Neural progenitor cell (in vitro differentiated cells): ENCODE measurements at regions not wholly inside any gene's neighbourhood (a gene's known extent, or its start where the extent isn't known, plus 50 kb on each side); places are given as distances from the start of the nearest gene placed in this dataset.

Experiments used
- DNase-seq: peaks from one replicate; pipeline ENCODE4 v3.0.0-alpha.2; 2016; ENCODE audit warnings: low spot score
- H2AFZ ChIP-seq: fragments of 200-600 bp; sonication (generic); replicated peaks from 2 replicates; pipeline ENCODE4 v1.6.1; 2016; ENCODE audit warnings: antibody characterized with exemption
- H3F3A ChIP-seq: fragments of 200-600 bp; sonication (generic); 2 replicates; pipeline ENCODE4 v1.6.1; 2016; ENCODE audit warnings: antibody characterized with exemption, low read depth
- H3K27ac ChIP-seq: fragments of 200-600 bp; sonication (generic); 2 replicates; pipeline ENCODE4 v1.5.1; 2016; ENCODE audit warnings: mild to moderate bottlenecking
- H3K27me3 ChIP-seq: fragments of 200-600 bp; sonication (generic); 2 replicates; pipeline ENCODE4 v1.6.1; 2016; ENCODE audit warnings: mild to moderate bottlenecking, moderate library complexity
- H3K36me3 ChIP-seq: fragments of 200-600 bp; sonication (generic); 2 replicates; pipeline ENCODE4 v1.5.1; 2016
- H3K4me1 ChIP-seq: fragments of 200-600 bp; sonication (generic); 2 replicates; pipeline ENCODE4 v1.6.1; 2016; ENCODE audit warnings: mixed run types
- H3K4me2 ChIP-seq: fragments of 200-600 bp; sonication (generic); 2 replicates; pipeline ENCODE4 v1.6.1; 2016
- H3K4me3 ChIP-seq: fragments of 200-600 bp; sonication (generic); 2 replicates; pipeline ENCODE4 v1.5.1; 2016
- H3K79me2 ChIP-seq: fragments of 200-600 bp; sonication (generic); 2 replicates; pipeline ENCODE4 v1.6.1; 2016; ENCODE audit warnings: low read depth
- H3K9ac ChIP-seq: fragments of 200-600 bp; sonication (generic); 2 replicates; pipeline ENCODE4 v1.6.1; 2016
- H3K9me3 ChIP-seq: fragments of 200-600 bp; sonication (generic); 2 replicates; pipeline ENCODE4 v1.5.1; 2016; ENCODE audit warnings: low read depth
- H4K20me1 ChIP-seq: fragments of 200-600 bp; sonication (generic); 2 replicates; pipeline ENCODE4 v1.6.1; 2016; ENCODE audit warnings: low read depth
- H3K27ac Mint-ChIP-seq: 3 replicates; pipeline ENCODE4 v1.8.0; 2021; ENCODE audit warnings: mixed read lengths
- H3K27me3 Mint-ChIP-seq: 2 replicates; pipeline ENCODE4 v1.8.0; 2022; ENCODE audit warnings: low read depth, mild to moderate bottlenecking, inconsistent platforms, moderate library complexity, mixed read lengths; ENCODE audit not compliant: insufficient read depth
- H3K36me3 Mint-ChIP-seq: 3 replicates; pipeline ENCODE4 v1.8.0; 2021; ENCODE audit warnings: mixed read lengths
- H3K4me1 Mint-ChIP-seq: 3 replicates; pipeline ENCODE4 v1.8.0; 2021; ENCODE audit warnings: mixed read lengths
- H3K4me3 Mint-ChIP-seq: 3 replicates; pipeline ENCODE4 v1.8.0; 2021; ENCODE audit warnings: mild to moderate bottlenecking, moderate library complexity, mixed read lengths
- H3K9me3 Mint-ChIP-seq: 3 replicates; pipeline ENCODE4 v1.8.0; 2020; ENCODE audit warnings: mixed read lengths
- EZH2 ChIP-seq: fragments of 200-600 bp; sonication (generic); IDR thresholded peaks from 2 replicates; pipeline ENCODE4 v1.6.1; 2017; ENCODE audit warnings: antibody characterized with exemption, mild to moderate bottlenecking, moderate library complexity
- EZH2phosphoT487 ChIP-seq: fragments of 200-600 bp; sonication (generic); IDR thresholded peaks from 2 replicates; pipeline ENCODE4 v1.6.1; 2017; ENCODE audit warnings: antibody characterized with exemption
- TF ChIP-seq, protein P1 (sequence below): fragments of 200-600 bp; sonication (generic); IDR thresholded peaks from 2 replicates; pipeline ENCODE4 v1.5.1; 2017; ENCODE audit warnings: antibody characterized with exemption, mild to moderate bottlenecking

DNA sequence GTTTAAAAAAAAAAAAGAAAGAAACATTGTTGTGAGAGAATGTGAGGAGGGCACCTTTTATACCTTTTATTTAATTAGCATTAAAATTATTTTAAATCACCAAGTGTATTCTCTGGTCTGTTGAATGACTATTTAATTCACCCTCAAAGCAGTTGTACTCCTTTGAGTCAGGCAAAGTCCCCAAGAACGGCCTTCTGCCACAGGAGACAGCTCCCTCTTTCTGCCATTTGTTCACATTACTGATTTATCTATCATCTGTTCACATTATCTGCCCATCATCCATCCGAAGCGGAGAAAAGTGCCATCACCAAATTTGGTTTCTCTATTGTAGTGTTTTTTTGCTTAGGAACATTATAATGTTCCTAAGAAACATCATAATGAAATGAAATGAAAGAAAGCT lies 240.7 kb upstream of the DPP10 start:
- no peaks in the 10 kb centered on the region for H3K36me3 ChIP-seq
- Mint-ChIP-seq H3K27me3 (no peaks in the 10 kb centered on the region), H3K4me1 (no peaks in the 10 kb centered on the region), H3K36me3 (no peaks in the 10 kb centered on the region), H3K9me3 (peaks cover 2% of the 10 kb centered on the region), H3K27ac (no peak overlapping the region), H3K4me3 (no peak overlapping the region)
- no peaks in the 10 kb centered on the region for H3K9me3 ChIP-seq
- no peaks in the 10 kb centered on the region for H3K79me2 ChIP-seq
- H3K27me3 ChIP-seq = no peaks in the 10 kb centered on the region
- H3K4me1 ChIP-seq = no peaks in the 10 kb centered on the region
- no peak overlapping the region for H2AFZ ChIP-seq
- no peak for TF ChIP-seq EZH2phosphoT487
- TF ChIP-seq, protein P1, sequence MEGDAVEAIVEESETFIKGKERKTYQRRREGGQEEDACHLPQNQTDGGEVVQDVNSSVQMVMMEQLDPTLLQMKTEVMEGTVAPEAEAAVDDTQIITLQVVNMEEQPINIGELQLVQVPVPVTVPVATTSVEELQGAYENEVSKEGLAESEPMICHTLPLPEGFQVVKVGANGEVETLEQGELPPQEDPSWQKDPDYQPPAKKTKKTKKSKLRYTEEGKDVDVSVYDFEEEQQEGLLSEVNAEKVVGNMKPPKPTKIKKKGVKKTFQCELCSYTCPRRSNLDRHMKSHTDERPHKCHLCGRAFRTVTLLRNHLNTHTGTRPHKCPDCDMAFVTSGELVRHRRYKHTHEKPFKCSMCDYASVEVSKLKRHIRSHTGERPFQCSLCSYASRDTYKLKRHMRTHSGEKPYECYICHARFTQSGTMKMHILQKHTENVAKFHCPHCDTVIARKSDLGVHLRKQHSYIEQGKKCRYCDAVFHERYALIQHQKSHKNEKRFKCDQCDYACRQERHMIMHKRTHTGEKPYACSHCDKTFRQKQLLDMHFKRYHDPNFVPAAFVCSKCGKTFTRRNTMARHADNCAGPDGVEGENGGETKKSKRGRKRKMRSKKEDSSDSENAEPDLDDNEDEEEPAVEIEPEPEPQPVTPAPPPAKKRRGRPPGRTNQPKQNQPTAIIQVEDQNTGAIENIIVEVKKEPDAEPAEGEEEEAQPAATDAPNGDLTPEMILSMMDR = peak; percentile 35
- no peak for DNase-seq
- no peaks in the 10 kb centered on the region for H3F3A ChIP-seq
- no peak overlapping the region for H3K4me3 ChIP-seq
- no peak overlapping the region for H3K27ac ChIP-seq
- H3K9ac ChIP-seq = no peak overlapping the region
- no peaks in the 10 kb centered on the region for H4K20me1 ChIP-seq
- no peak overlapping the region for H3K4me2 ChIP-seq

DNA sequence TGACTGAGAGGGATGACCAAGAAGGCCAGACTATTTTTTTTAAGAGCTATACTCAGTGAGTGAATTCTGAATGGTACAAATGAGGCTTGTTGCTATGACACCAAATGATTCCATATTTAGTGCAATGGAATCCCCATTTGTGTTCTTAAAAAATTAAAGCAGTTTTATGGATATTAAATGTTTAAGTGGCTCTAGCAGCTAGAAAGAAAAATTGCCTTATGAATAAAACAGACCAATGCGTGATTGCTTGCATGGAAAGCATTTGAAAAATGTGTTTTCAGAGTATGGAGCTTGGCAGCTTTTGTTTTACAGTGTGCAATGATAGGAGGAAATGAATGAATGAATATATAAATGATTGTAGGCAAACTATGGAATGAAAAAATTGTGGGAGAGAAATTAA lies 238.8 kb upstream of the DPP10 start:
- Histone ChIP-seq H3K36me3 (no peaks in the 10 kb centered on the region), H3K27me3 (no peaks in the 10 kb centered on the region), H2AFZ (no peak overlapping the region), H3K79me2 (no peaks in the 10 kb centered on the region), H4K20me1 (no peaks in the 10 kb centered on the region), H3F3A (no peaks in the 10 kb centered on the region), H3K4me3 (no peak overlapping the region), H3K9ac (no peak overlapping the region), H3K4me2 (no peak overlapping the region), H3K27ac (no peak overlapping the region), H3K9me3 (no peaks in the 10 kb centered on the region), H3K4me1 (no peaks in the 10 kb centered on the region)
- H3K27me3 Mint-ChIP-seq = no peaks in the 10 kb centered on the region
- peaks cover 2% of the 10 kb centered on the region for H3K9me3 Mint-ChIP-seq
- H3K36me3 Mint-ChIP-seq = no peaks in the 10 kb centered on the region
- TF ChIP-seq, protein P1 = no peak
- TF ChIP-seq EZH2phosphoT487 (no peak), EZH2 (no peak)
- H3K27ac Mint-ChIP-seq = no peak overlapping the region
- no peak for DNase-seq
- H3K4me3 Mint-ChIP-seq = no peak overlapping the region
- H3K4me1 Mint-ChIP-seq = no peaks in the 10 kb centered on the region

DNA sequence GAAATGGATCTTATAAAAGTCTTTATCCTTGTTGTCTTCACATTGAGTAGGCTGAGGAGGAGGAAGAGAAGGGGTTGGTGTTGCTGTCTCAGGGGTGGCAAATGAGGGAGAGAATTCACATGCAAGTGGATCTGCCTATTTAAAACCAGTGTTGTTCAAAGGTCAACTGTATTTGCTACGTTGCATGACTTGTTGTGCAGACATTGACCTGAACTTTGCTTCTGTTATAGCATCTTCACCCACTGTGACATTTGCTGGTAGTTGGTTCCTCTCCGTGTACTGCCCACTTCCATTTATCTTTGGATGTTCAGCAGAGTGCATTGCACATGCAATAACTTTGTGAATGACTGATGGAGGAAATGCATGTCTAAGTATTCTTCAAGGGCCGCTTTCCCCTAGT lies 228.6 kb upstream of the DPP10 start:
- Histone ChIP-seq H3K79me2 (no peaks in the 10 kb centered on the region), H4K20me1 (no peaks in the 10 kb centered on the region), H3F3A (no peaks in the 10 kb centered on the region), H3K27me3 (no peaks in the 10 kb centered on the region), H3K4me2 (no peak overlapping the region), H3K27ac (no peak overlapping the region), H2AFZ (no peak overlapping the region), H3K9ac (no peak overlapping the region), H3K9me3 (no peaks in the 10 kb centered on the region), H3K4me3 (no peak overlapping the region), H3K4me1 (no peaks in the 10 kb centered on the region), H3K36me3 (no peaks in the 10 kb centered on the region)
- Mint-ChIP-seq H3K9me3 (no peaks in the 10 kb centered on the region), H3K4me3 (no peak overlapping the region), H3K27ac (no peak overlapping the region), H3K27me3 (peaks cover 3% of the 10 kb centered on the region), H3K36me3 (no peaks in the 10 kb centered on the region), H3K4me1 (peaks cover 3% of the 10 kb centered on the region)
- TF ChIP-seq EZH2phosphoT487 (no peak), EZH2 (no peak)
- TF ChIP-seq, protein P1 = no peak
- DNase-seq = no peak

DNA sequence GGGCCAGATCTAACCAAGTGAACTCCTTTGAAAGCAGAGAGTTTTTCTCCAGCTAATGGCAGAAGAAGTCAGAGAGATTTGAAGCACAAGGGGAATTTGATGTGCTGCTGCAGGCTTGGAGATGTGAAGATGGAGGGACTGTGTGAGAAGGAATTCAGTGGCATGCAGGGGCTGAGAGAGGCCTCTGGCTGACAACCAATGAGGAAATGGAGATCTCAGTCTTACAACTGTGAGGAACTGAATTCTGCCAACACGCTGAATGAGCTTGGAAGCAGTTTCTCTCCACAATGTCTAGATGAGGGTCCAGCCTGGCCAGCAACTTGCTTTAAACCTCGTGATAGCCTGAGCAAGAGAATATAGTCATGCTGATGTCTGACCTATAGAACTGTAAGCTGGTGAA lies 224.1 kb upstream of the DPP10 start:
- Histone ChIP-seq H4K20me1 (no peaks in the 10 kb centered on the region), H3K4me1 (peaks cover 3% of the 10 kb centered on the region), H3K79me2 (no peaks in the 10 kb centered on the region), H3K27me3 (no peaks in the 10 kb centered on the region), H3K4me2 (no peak overlapping the region), H2AFZ (peak overlapping the region; percentile 64), H3K9ac (no peak overlapping the region), H3K9me3 (no peaks in the 10 kb centered on the region), H3K36me3 (no peaks in the 10 kb centered on the region), H3F3A (no peaks in the 10 kb centered on the region), H3K27ac (no peak overlapping the region), H3K4me3 (no peak overlapping the region)
- Mint-ChIP-seq H3K27me3 (peaks cover 3% of the 10 kb centered on the region), H3K9me3 (no peaks in the 10 kb centered on the region), H3K4me1 (peaks cover 19% of the 10 kb centered on the region), H3K36me3 (no peaks in the 10 kb centered on the region), H3K4me3 (no peak overlapping the region), H3K27ac (no peak overlapping the region)
- peak; percentile 16 for DNase-seq
- TF ChIP-seq EZH2phosphoT487 (no peak), EZH2 (no peak)
- TF ChIP-seq, protein P1 = no peak
